Esophagus squamous epithelium (tissue), 4 donors: ENCODE measurements at regions not wholly inside any gene's neighbourhood (a gene's known extent, or its start where the extent isn't known, plus 50 kb on each side); places are given as distances from the start of the nearest gene placed in this dataset.

Experiments used
- CTCF ChIP-seq, 6 experiments: fragments of 450-650 bp in 4 of 6; fragments of 200-600 bp in 2 of 6; sonication (generic) in 2 of 6; IDR thresholded peaks; one replicate each; pipeline ENCODE4 v1.5.1; 2016 to 2019; ENCODE audit warnings: antibody characterized with exemption in 6 of 6, mild to moderate bottlenecking in 4 of 6, moderate library complexity in 4 of 6
- POLR2A ChIP-seq, 4 donors: fragments of 450-650 bp; IDR thresholded peaks; one replicate each; pipeline ENCODE4 v1.6.1; 2017; ENCODE audit warnings: antibody characterized with exemption in 4 of 4, mild to moderate bottlenecking in 4 of 4, moderate library complexity in 3 of 4

- TF ChIP-seq CTCF (IDR thresholded peaks at IDR 0.05) (no peak), POLR2A (IDR thresholded peaks at IDR 0.05) (no peak)
Observed at GRCh38 chr15:37582852-37583251, 351.6 kb upstream of the TMCO5A start.
